H54 (cell line): ENCODE measurements at regions not wholly inside any gene's neighbourhood (a gene's known extent, or its start where the extent isn't known, plus 50 kb on each side); places are given as distances from the start of the nearest gene placed in this dataset.

ENCODE experiments used
- DNase-seq: peaks from one replicate; pipeline ENCODE4 v3.0.0; 2011; ENCODE audit warnings: low spot score, mixed read lengths; ENCODE audit not compliant: insufficient read length
- FAIRE-seq: peaks from 3 replicates; lab custom pipeline; 2011; peaks lifted over from hg19 to GRCh38; lab: Jason Lieb, UNC
- POLR2A ChIP-seq: IDR thresholded peaks from 2 replicates; pipeline ENCODE4 v1.6.1; 2011; ENCODE audit warnings: low read depth, mild to moderate bottlenecking, low read length

DNA sequence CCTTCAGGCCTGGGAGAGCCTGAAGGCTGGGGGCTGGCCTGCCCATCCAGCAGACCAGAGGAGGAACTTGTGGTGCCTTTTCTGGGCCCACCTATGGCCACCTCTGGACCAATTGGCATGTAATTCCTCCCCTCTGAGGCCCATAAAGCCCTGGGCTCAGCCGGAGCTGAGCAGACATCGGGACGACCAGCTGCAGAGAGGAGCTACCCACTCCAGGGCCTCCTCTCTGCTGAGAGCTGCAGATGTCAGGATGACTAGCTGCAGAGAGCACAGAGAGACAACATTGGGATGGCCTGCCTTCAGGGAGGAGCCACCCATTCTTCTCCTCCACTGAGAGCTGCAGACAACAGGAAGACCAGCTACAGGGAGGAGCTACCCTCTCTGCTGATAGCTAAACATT is 370.1 kb downstream of the CD83 start:
- DNase-seq (no peak), FAIRE-seq (no peak)
- no peak for TF ChIP-seq POLR2A

GRCh38 chr6:14488180-14488579 is 370.6 kb downstream of the CD83 start:
- no peak for TF ChIP-seq POLR2A
- DNase-seq = no peak
- no peak for FAIRE-seq

DNA sequence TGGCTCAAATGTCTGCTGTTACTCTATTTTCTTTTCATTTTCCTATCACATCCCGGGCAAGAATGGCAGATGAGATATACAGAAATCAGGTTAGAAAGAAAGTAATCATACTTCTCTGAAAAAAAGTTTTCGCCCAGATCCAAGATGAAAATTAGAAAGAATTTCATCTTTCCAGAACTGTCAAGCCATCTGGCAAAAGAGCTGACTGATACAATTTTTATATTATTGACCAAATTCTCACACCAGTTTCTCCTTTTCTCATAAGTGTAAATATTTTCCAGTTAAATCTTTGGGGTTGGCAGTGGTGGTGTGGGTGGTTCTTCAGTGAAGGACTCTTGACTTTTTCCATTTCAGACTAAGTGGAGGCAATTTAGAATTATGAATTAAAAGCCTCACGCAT is 371.9 kb downstream of the CD83 start:
- TF ChIP-seq POLR2A = no peak
- no peak for DNase-seq
- no peak for FAIRE-seq

GRCh38 chr6:14498748-14499147 is 381.2 kb downstream of the CD83 start:
- no peak for FAIRE-seq

GRCh38 chr6:14499309-14499708 is 381.7 kb downstream of the CD83 start:
- DNase-seq = no peak
- FAIRE-seq = no peak

More at GRCh38 chr6:14498748-14499147, 381.2 kb downstream of the CD83 start:
- no peak for TF ChIP-seq POLR2A
- DNase-seq = no peak

DNA sequence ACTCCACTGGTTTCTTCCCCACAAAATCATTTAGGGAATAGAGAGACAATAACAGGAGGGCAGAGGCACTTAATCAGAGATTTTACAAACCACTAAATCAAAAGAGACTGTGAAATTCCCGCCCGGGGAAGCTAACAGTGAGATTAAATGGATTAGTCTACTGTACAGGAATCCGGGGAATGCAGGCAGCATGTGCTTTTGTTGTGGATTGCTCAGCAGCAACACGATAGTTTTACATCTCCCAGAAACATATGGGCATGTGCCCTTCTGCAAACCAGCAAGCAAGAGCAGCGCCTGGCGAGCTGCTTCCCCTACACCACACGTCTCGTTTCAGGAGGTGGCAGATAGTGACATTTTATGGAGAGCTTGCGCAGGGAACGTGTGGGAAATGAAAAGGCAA is 382.3 kb downstream of the CD83 start:
- no peak for TF ChIP-seq POLR2A
- FAIRE-seq = peak; percentile 83
- DNase-seq = peak; percentile 76

More at GRCh38 chr6:14499309-14499708, 381.7 kb downstream of the CD83 start:
- TF ChIP-seq POLR2A = no peak

- DNase-seq = no peak
Measured at GRCh38 chr6:14500809-14501208, 383.2 kb downstream of the CD83 start.

GRCh38 chr6:14501240-14501639 is 383.7 kb downstream of the CD83 start:
- FAIRE-seq (no peak), DNase-seq (no peak)
- no peak for TF ChIP-seq POLR2A

More at GRCh38 chr6:14500809-14501208, 383.2 kb downstream of the CD83 start:
- no peak for TF ChIP-seq POLR2A
- FAIRE-seq = no peak

DNA sequence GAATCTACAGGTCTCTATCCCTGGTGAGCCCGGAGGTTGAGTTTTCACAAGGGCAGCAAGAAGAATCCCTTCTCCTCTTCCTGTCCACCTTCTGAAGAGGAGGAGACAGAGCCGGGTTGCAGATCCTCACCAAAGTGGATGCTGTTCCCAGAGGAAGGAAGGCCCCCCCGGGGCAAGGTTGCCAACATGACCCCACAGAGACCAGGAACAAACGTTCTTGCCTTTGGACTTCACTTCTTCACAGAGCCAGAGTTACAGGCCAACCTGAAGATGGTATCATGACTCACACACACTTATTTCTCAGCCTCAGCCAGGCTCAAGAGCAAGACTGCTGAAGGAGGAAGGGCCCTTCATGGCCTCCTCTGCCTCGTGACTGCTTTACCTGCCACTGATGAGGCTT is 384.3 kb downstream of the CD83 start:
- no peak for TF ChIP-seq POLR2A
- FAIRE-seq (no peak), DNase-seq (no peak)

DNA sequence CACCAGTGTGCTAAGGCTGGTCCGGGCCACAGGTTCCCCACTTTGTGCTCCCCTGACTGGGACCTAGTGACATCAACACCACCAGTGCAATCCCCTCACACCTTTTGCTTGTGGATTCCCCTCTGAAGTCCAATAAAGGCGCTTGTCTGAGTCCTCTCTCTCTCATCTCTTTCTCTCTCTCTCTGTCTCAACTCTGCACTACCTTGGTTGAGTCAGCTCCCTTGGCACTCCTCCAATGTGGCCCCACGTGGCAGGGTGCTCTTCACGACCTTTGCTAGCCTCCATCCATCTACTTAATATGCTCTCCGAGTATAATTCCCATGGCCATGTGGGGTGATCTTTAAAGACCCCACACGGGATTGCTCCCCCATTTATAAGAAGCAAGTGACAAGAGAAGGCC is 385.0 kb downstream of the CD83 start:
- no peak for TF ChIP-seq POLR2A
- no peak for FAIRE-seq
- DNase-seq = peak; percentile 33

DNA sequence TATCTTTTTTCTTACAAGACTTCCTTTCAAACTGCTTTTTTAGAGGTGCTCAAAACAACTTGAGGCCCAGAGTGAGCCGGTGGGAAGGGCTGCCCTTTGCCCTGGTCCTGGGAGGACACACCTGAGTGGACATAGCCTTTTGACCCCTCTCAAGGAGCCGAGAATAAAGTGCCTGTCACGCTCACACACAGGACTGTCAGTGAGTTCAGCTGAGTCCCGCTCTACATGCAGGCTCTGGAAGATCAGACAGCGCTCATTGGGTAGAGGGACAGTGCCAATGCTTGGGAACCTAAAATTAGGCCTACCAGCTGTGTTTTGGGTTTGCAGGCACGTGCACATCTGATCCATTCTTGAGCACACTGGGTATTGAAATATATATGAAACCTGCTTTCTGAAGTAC is 387.8 kb downstream of the CD83 start:
- TF ChIP-seq POLR2A = no peak
- DNase-seq (no peak), FAIRE-seq (no peak)

DNA sequence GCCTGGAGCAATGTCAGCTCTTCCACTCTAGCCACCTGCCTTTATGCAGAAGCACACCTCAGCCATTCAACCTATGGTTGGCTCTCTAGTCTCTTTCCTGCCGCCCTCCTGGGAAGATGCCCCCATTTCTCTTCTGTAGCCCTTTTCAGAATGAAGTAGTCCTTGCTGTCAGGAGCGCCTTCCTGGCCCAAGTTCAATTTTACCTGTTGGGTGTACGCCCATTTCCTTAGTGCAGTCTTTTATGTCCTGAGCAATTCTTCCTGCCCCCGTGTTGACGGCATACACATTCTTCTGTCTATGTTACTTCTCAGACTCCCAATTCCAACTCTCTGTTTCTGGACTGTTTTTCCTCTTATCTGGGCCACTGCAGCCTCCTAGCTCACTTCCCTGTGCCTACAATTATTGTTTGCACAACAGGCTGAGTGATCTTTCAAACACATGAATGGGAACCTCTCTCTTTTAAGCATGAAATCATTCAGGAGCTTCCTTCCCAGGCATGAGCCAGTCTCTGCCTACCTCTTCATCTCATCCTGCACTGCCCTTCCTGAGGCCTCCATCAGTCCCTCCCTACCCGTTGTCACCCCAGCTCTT is 389.2 kb downstream of the CD83 start:
- FAIRE-seq = no peak
- DNase-seq = no peak
- TF ChIP-seq POLR2A = no peak

- DNase-seq (no peak), FAIRE-seq (no peak)
- no peak for TF ChIP-seq POLR2A
Measured at GRCh38 chr6:14509120-14509519, 391.5 kb downstream of the CD83 start.

DNA sequence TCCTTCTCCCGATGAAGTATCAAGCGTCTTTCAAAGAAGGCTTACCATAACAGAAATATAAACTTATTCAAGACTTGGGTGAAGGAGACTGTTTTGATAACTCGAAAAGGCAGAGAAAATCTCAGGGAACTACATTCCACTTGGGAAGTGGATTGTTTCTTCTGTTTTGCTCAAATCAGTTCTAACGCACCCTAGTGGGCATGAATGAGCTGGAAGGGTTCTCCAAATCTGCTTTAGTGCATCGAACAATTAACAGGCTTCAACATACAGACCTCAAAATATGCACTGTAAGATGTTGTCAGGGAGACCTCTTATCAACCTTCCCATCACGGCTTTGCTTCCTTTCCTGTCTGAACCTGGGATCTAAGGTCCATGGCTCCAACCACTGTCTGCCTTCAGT is 392.5 kb downstream of the CD83 start:
- TF ChIP-seq POLR2A = no peak
- FAIRE-seq (no peak), DNase-seq (no peak)

DNA sequence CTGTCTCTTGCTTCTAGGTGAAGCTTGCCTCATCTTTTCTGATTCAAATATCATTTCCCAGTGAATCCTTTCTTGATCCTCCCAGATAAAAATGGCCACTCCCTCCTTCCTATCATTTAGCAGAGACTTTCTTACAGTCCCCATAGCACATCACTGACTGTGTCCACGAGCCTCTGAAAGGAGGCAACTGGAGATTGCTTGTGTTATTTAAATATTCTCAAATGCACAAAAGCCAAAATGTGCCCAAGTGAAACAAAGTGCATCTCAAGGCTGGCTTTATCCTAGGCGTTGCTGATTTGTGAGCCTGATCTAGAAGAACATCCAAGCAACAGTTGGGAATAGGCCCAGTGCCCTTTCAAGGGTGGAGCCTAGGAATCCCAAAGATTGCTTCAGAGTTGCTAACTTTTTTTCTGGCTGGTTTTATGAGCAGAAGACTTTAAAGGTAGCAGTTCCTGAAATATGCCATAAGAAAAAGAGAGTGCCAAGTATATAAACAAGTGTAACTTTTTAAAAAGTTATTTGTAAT is 393.6 kb downstream of the CD83 start:
- DNase-seq (no peak), FAIRE-seq (no peak)
- TF ChIP-seq POLR2A = no peak
